ENCODE measurements at regions not wholly inside any gene's neighbourhood (a gene's known extent, or its start where the extent isn't known, plus 50 kb on each side); places are given as distances from the start of the nearest gene placed in this dataset.

- TF ChIP-seq EZH2 (IDR thresholded peaks at IDR 0.05; ENCODE audit: insufficient read depth, poor library complexity, severe bottlenecking), result no peak
- TF ChIP-seq EZH2phosphoT487 (IDR thresholded peaks at IDR 0.05; ENCODE audit: insufficient read depth, low read depth), result no peak
Measured at GRCh38 chr20:40568200-40568599, 120.8 kb downstream of the MAFB start.
